KMS-11 (cell line): ENCODE measurements at regions not wholly inside any gene's neighbourhood (a gene's known extent, or its start where the extent isn't known, plus 50 kb on each side); places are given as distances from the start of the nearest gene placed in this dataset.

Experiments used
- H2AFZ ChIP-seq: fragments of 200-600 bp; sonication (generic); 2 replicates; pipeline ENCODE4 v1.6.1; 2016; ENCODE audit warnings: antibody characterized with exemption, mixed run types, low read depth
- H3K27ac ChIP-seq: fragments of 200-600 bp; sonication (generic); 2 replicates; pipeline ENCODE4 v1.6.1; 2016; ENCODE audit warnings: mild to moderate bottlenecking, mixed run types
- H3K27me3 ChIP-seq: fragments of 200-600 bp; sonication (generic); 2 replicates; pipeline ENCODE4 v1.6.1; 2017; ENCODE audit warnings: mild to moderate bottlenecking, low read depth, mixed run types, moderate library complexity; ENCODE audit not compliant: insufficient read depth
- H3K36me3 ChIP-seq: fragments of 200-600 bp; sonication (generic); 2 replicates; pipeline ENCODE4 v1.6.1; 2017; ENCODE audit warnings: mild to moderate bottlenecking, mixed run types; ENCODE audit not compliant: insufficient read depth
- H3K4me1 ChIP-seq: fragments of 200-600 bp; sonication (generic); 2 replicates; pipeline ENCODE4 v1.6.1; 2016; ENCODE audit warnings: mild to moderate bottlenecking, low read depth, mixed run types; ENCODE audit not compliant: poor library complexity, severe bottlenecking
- H3K4me2 ChIP-seq: fragments of 200-600 bp; sonication (generic); 2 replicates; pipeline ENCODE4 v1.7.0; 2016; ENCODE audit warnings: mild to moderate bottlenecking, mixed run types
- H3K4me3 ChIP-seq: fragments of 200-600 bp; sonication (generic); IDR thresholded peaks from 2 replicates; pipeline ENCODE4 v1.6.1; 2017; ENCODE audit warnings: low read depth, low read length, mixed read lengths; ENCODE audit not compliant: insufficient read depth
- H3K79me2 ChIP-seq: fragments of 200-600 bp; sonication (generic); 2 replicates; pipeline ENCODE4 v1.6.1; 2016; ENCODE audit warnings: low read depth, mixed run types; ENCODE audit not compliant: insufficient read depth
- H3K9ac ChIP-seq: fragments of 200-600 bp; sonication (generic); 2 replicates; pipeline ENCODE4 v1.6.1; 2016; ENCODE audit warnings: mild to moderate bottlenecking, mixed run types
- H4K20me1 ChIP-seq: fragments of 200-600 bp; sonication (generic); 2 replicates; pipeline ENCODE4 v1.6.1; 2016; ENCODE audit warnings: mild to moderate bottlenecking, mixed run types; ENCODE audit not compliant: insufficient read depth
- TF ChIP-seq, protein P1 (sequence below): fragments of 200-600 bp; sonication (generic); conservative IDR thresholded peaks from 2 replicates; pipeline ENCODE4 v1.6.1; 2017; ENCODE audit warnings: low read depth, mild to moderate bottlenecking, antibody characterized with exemption, low read length, moderate library complexity, mixed read lengths

GRCh38 chr7:88357294-88357693 lies 50.6 kb upstream of the STEAP4 start:
- Histone ChIP-seq H3K9ac (no peak overlapping the region), H4K20me1 (no peaks in the 10 kb centered on the region), H3K27ac (no peak overlapping the region), H3K79me2 (no peaks in the 10 kb centered on the region), H3K4me2 (no peak overlapping the region), H3K4me1 (no peaks in the 10 kb centered on the region), H2AFZ (no peak overlapping the region), H3K36me3 (no peaks in the 10 kb centered on the region), H3K27me3 (no peaks in the 10 kb centered on the region), H3K4me3 (no peak overlapping the region)
- TF ChIP-seq, protein P1, sequence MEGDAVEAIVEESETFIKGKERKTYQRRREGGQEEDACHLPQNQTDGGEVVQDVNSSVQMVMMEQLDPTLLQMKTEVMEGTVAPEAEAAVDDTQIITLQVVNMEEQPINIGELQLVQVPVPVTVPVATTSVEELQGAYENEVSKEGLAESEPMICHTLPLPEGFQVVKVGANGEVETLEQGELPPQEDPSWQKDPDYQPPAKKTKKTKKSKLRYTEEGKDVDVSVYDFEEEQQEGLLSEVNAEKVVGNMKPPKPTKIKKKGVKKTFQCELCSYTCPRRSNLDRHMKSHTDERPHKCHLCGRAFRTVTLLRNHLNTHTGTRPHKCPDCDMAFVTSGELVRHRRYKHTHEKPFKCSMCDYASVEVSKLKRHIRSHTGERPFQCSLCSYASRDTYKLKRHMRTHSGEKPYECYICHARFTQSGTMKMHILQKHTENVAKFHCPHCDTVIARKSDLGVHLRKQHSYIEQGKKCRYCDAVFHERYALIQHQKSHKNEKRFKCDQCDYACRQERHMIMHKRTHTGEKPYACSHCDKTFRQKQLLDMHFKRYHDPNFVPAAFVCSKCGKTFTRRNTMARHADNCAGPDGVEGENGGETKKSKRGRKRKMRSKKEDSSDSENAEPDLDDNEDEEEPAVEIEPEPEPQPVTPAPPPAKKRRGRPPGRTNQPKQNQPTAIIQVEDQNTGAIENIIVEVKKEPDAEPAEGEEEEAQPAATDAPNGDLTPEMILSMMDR = no peak
